NT2/D1 (cell line): ENCODE measurements at regions not wholly inside any gene's neighbourhood (a gene's known extent, or its start where the extent isn't known, plus 50 kb on each side); places are given as distances from the start of the nearest gene placed in this dataset.

Experiments used
- YY1 ChIP-seq: IDR thresholded peaks from 2 replicates; pipeline ENCODE4 v1.6.1; 2011; ENCODE audit not compliant: insufficient read length, insufficient read depth
- ZNF274 ChIP-seq: IDR thresholded peaks from 2 replicates; pipeline ENCODE4 v1.6.1; 2011; ENCODE audit warnings: mild to moderate bottlenecking, low read depth, low read length

DNA sequence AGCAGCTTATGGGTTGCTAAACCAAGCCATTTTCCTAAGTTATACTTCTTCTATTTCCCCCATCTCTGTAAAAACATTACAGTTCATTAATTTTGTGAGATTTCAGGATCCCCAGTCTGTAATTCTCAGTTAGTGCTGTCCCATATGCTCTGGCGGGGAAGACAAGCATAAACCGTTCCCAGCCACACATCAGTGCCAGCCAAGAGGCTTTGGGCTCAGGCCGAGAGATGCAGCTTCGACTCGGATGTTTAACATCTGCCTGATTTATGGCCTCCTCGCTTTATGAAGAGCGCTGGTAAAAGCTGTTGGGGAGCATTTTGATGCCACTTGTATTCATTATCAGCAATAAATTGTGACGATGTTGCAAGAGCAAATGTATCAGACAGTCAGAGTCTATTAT is 349.1 kb upstream of the CCDC196 start:
- no peak for TF ChIP-seq ZNF274
- no peak for TF ChIP-seq YY1
